Stimulated activated CD8-positive, alpha-beta memory T cell treated with anti-CD3 and anti-CD28 coated beads, Interleukin-2, amount 100 ng/mL, for 48 hours (primary cell): ENCODE measurements at regions not wholly inside any gene's neighbourhood (a gene's known extent, or its start where the extent isn't known, plus 50 kb on each side); places are given as distances from the start of the nearest gene placed in this dataset.

Source experiments
- DNase-seq, 2 donors: peaks; one replicate each; pipeline ENCODE4 v3.0.0-alpha.2; 2020; ENCODE audit warnings: low read depth in 2 of 2

GRCh38 chr7:119413314-119413805 is 859.6 kb upstream of the KCND2 start:
- DNase-seq = no peak

- no peak for DNase-seq
Measured at GRCh38 chr7:119415682-119416081, 857.3 kb upstream of the KCND2 start.

- no peak for DNase-seq
Measured at GRCh38 chr7:119421657-119422056, 851.3 kb upstream of the KCND2 start.

GRCh38 chr7:119436882-119437281 is 836.1 kb upstream of the KCND2 start:
- no peak for DNase-seq

GRCh38 chr7:119438315-119438714 is 834.7 kb upstream of the KCND2 start:
- DNase-seq = no peak

GRCh38 chr7:119439192-119439591 is 833.8 kb upstream of the KCND2 start:
- DNase-seq = no peak

- no peak for DNase-seq
Measured at GRCh38 chr7:119452401-119452800, 820.6 kb upstream of the KCND2 start.

GRCh38 chr7:119465798-119466305 is 807.1 kb upstream of the KCND2 start:
- DNase-seq = no peak

- DNase-seq = no peak
Measured at GRCh38 chr7:119472408-119473038, 800.5 kb upstream of the KCND2 start.

- DNase-seq = no peak
Measured at GRCh38 chr7:119482209-119482608, 790.8 kb upstream of the KCND2 start.

GRCh38 chr7:119482671-119483070 is 790.3 kb upstream of the KCND2 start:
- no peak for DNase-seq

- no peak for DNase-seq
Measured at GRCh38 chr7:119483364-119483763, 789.6 kb upstream of the KCND2 start.

GRCh38 chr7:119514326-119514725 is 758.6 kb upstream of the KCND2 start:
- DNase-seq = no peak

- no peak for DNase-seq
Measured at GRCh38 chr7:119515214-119515613, 757.8 kb upstream of the KCND2 start.

GRCh38 chr7:119515962-119516361 is 757.0 kb upstream of the KCND2 start:
- no peak for DNase-seq

GRCh38 chr7:119522263-119522662 is 750.7 kb upstream of the KCND2 start:
- no peak for DNase-seq

- no peak for DNase-seq
Measured at GRCh38 chr7:119522698-119523097, 750.3 kb upstream of the KCND2 start.

GRCh38 chr7:119545118-119545517 is 727.9 kb upstream of the KCND2 start:
- no peak for DNase-seq

GRCh38 chr7:119555788-119556187 is 717.2 kb upstream of the KCND2 start:
- DNase-seq = no peak

- DNase-seq = no peak
Measured at GRCh38 chr7:119556436-119556835, 716.5 kb upstream of the KCND2 start.

GRCh38 chr7:119561751-119562150 is 711.2 kb upstream of the KCND2 start:
- no peak for DNase-seq

GRCh38 chr7:119562839-119563238 is 710.1 kb upstream of the KCND2 start:
- DNase-seq = no peak

GRCh38 chr7:119571666-119572065 is 701.3 kb upstream of the KCND2 start:
- DNase-seq = no peak

- DNase-seq = no peak
Measured at GRCh38 chr7:119572132-119572531, 700.8 kb upstream of the KCND2 start.
